SU-DHL-6 (cell line): ENCODE measurements at regions not wholly inside any gene's neighbourhood (a gene's known extent, or its start where the extent isn't known, plus 50 kb on each side); places are given as distances from the start of the nearest gene placed in this dataset.

Experiments
- H2AFZ ChIP-seq: fragments of 200-600 bp; sonication (generic); 2 replicates; pipeline ENCODE4 v1.6.1; 2014; ENCODE audit warnings: low read depth, mild to moderate bottlenecking, moderate library complexity, mixed read lengths, antibody characterized with exemption, low read length; ENCODE audit not compliant: severe bottlenecking
- H3F3A ChIP-seq: fragments of 200-600 bp; shearing (Covaris generic); 2 replicates; pipeline ENCODE4 v1.6.0; 2016; ENCODE audit warnings: antibody characterized with exemption, mild to moderate bottlenecking; ENCODE audit not compliant: insufficient read depth
- H3K27ac ChIP-seq: fragments of 200-600 bp; sonication (generic); 2 replicates; pipeline ENCODE4 v1.5.1; 2016; ENCODE audit warnings: low read depth, mild to moderate bottlenecking, low read length, moderate library complexity, mixed read lengths
- H3K27me3 ChIP-seq: fragments of 200-600 bp; sonication (generic), shearing (Covaris generic); 2 replicates; pipeline ENCODE4 v1.6.0; 2014; ENCODE audit warnings: mild to moderate bottlenecking, low read length
- H3K36me3 ChIP-seq: fragments of 200-600 bp; sonication (generic); 2 replicates; pipeline ENCODE4 v1.6.1; 2014; ENCODE audit warnings: mild to moderate bottlenecking, low read length, mixed read lengths
- H3K4me2 ChIP-seq: fragments of 300-600, 200-600 bp; shearing (Covaris generic), sonication (generic); 2 replicates; pipeline ENCODE4 v1.6.0; 2014; ENCODE audit warnings: low read length, low read depth, mild to moderate bottlenecking; ENCODE audit not compliant: poor library complexity, severe bottlenecking
- H3K4me3 ChIP-seq: fragments of 200-600 bp; sonication (generic); 2 replicates; pipeline ENCODE4 v1.5.1; 2014; ENCODE audit warnings: antibody characterized with exemption, low read length, mild to moderate bottlenecking, mixed read lengths; ENCODE audit not compliant: insufficient read depth, poor library complexity, severe bottlenecking
- H3K79me2 ChIP-seq: fragments of 200-600 bp; sonication (generic); 2 replicates; pipeline ENCODE4 v1.6.1; 2014; ENCODE audit warnings: mild to moderate bottlenecking, low read length, moderate library complexity; ENCODE audit not compliant: insufficient read depth
- H3K9ac ChIP-seq: fragments of 200-600 bp; sonication (generic); 2 replicates; pipeline ENCODE4 v1.7.0; 2014; ENCODE audit warnings: mild to moderate bottlenecking, low read length
- H3K9me2 ChIP-seq: fragments of 200-600 bp; sonication (generic); replicated peaks from 2 replicates; pipeline ENCODE4 v1.6.1; 2014; ENCODE audit warnings: low read length; ENCODE audit not compliant: insufficient read depth
- H3K9me3 ChIP-seq: fragments of 200-600 bp; sonication (generic); 2 replicates; pipeline ENCODE4 v1.6.1; 2014; ENCODE audit warnings: low read length, mixed read lengths; ENCODE audit not compliant: insufficient read depth
- H4K20me1 ChIP-seq: fragments of 200-600 bp; sonication (generic); 2 replicates; pipeline ENCODE4 v1.6.1; 2014; ENCODE audit warnings: low read depth, mild to moderate bottlenecking, antibody characterized with exemption, low read length, moderate library complexity, mixed read lengths
- EZH2phosphoT487 ChIP-seq: fragments of 200-600 bp; sonication (generic), shearing (Covaris generic); conservative IDR thresholded peaks from 2 replicates; pipeline ENCODE4 v1.6.1; 2018; ENCODE audit warnings: mild to moderate bottlenecking, antibody characterized with exemption, low read length, moderate library complexity, mixed read lengths
- TF ChIP-seq, protein P1 (sequence below): fragments of 200-600 bp; sonication (generic); IDR thresholded peaks from one replicate; pipeline ENCODE4 v1.5.1; 2017; ENCODE audit warnings: antibody characterized with exemption, mild to moderate bottlenecking, low read length, moderate library complexity; ENCODE audit not compliant: insufficient read depth, poor library complexity, severe bottlenecking

DNA sequence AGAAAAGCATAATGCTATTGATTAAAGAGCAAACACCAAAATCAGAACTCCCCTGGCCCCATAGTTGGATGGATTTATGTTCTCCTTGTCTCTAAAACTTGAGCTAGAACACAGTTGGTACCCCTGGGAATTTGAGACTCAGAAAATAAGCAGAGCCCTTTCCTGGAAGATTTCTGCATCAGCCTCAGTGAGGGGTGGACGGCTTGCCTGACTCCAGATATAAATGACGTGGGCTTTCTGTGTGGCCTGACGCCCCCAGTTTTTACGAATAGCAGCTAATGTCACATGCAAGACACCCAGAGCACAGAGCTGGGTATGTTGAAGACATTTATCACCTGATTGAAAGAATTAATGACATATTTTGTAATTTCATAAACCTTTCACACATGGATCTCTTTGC, 130.8 kb downstream of the TRIM29 start:
- Histone ChIP-seq H4K20me1 (no peaks in the 10 kb centered on the region), H3K27me3 (peaks cover 3% of the 10 kb centered on the region; the same call in 1 of the 2 replicates), H3K4me2 (no peak overlapping the region), H2AFZ (no peak overlapping the region), H3K9ac (no peak overlapping the region), H3K79me2 (no peaks in the 10 kb centered on the region), H3K4me3 (no peak overlapping the region), H3K9me2 (no peaks in the 10 kb centered on the region), H3K9me3 (no peaks in the 10 kb centered on the region), H3K27ac (no peak overlapping the region), H3F3A (no peaks in the 10 kb centered on the region), H3K36me3 (no peaks in the 10 kb centered on the region)
- no peak for TF ChIP-seq EZH2phosphoT487
- TF ChIP-seq, protein P1, sequence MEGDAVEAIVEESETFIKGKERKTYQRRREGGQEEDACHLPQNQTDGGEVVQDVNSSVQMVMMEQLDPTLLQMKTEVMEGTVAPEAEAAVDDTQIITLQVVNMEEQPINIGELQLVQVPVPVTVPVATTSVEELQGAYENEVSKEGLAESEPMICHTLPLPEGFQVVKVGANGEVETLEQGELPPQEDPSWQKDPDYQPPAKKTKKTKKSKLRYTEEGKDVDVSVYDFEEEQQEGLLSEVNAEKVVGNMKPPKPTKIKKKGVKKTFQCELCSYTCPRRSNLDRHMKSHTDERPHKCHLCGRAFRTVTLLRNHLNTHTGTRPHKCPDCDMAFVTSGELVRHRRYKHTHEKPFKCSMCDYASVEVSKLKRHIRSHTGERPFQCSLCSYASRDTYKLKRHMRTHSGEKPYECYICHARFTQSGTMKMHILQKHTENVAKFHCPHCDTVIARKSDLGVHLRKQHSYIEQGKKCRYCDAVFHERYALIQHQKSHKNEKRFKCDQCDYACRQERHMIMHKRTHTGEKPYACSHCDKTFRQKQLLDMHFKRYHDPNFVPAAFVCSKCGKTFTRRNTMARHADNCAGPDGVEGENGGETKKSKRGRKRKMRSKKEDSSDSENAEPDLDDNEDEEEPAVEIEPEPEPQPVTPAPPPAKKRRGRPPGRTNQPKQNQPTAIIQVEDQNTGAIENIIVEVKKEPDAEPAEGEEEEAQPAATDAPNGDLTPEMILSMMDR: no peak

DNA sequence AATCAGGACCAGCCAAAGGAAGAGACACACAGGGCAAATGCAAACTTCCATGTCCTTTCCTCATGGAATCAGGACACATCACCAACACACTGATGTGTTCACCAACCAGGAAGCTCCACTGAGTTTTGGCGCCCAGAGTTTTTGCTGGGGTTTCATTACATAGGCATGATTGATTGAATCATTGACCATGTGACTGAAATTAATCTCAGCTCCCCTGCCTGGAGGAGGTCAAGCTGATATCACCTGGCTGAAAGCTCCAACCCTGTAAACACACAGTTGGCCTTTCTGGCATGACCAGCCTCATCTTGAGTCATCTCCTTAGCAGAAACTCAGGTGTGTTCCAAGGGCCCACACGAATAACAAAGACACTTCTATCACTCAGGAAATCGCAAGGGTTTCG, 133.2 kb downstream of the TRIM29 start:
- H3K27ac ChIP-seq: no peak overlapping the region
- no peaks in the 10 kb centered on the region for H3K36me3 ChIP-seq
- no peak overlapping the region for H3K9ac ChIP-seq
- H4K20me1 ChIP-seq: no peaks in the 10 kb centered on the region
- H3K9me2 ChIP-seq: no peaks in the 10 kb centered on the region
- H3K4me3 ChIP-seq: no peak overlapping the region
- no peaks in the 10 kb centered on the region for H3K79me2 ChIP-seq
- no peaks in the 10 kb centered on the region for H3K9me3 ChIP-seq
- peaks cover 3% of the 10 kb centered on the region; the same call in 1 of the 2 replicates for H3K27me3 ChIP-seq
- no peak overlapping the region for H2AFZ ChIP-seq
- no peaks in the 10 kb centered on the region for H3F3A ChIP-seq
- H3K4me2 ChIP-seq: no peak overlapping the region
- TF ChIP-seq, protein P1: no peak
- TF ChIP-seq EZH2phosphoT487: no peak

DNA sequence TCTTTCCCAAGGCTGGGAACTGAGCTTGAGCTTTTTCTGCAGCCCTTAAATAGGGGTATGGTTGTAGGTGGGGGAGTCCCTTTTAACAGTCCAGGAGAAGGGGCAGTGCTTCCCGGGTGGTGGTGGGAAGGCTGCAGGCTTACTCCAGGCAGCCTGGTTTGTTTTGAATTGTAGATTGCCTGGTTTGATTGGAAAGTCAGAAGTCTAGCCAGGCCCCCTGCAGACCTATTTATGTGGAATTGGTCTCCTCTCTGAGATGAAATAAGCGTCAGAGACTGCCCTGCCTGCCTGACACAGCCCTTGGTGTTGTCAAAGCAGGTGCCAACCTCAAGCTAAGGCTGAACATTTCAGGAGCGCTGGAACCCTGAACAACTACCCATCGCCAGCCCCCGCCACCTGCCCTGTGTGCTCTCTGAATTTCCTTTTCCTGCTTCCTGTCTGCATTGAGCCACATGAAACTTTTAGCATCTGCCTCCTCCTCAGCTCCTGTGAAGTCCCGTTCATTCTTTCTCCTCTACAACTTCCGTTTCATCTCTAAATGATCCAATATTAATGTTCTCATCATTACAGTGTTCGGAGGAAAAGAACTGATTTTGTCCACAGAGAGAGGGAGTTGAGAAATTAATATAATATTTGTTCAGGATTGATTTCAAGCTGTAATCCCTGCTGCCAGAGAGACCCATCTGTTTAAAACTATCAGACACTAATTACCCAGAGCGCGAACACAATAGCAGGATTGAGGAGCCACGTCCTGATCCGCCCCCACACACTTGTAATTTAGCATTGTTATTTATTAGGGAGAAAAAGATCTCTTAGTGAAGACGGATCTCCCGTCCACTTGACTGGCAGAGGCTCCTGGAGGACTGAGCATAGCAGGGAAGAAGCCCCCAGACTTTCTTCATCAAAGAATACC, 136.5 kb downstream of the TRIM29 start:
- H3K79me2 ChIP-seq: no peaks in the 10 kb centered on the region
- H2AFZ ChIP-seq: no peak overlapping the region
- no peak overlapping the region for H3K27ac ChIP-seq
- no peaks in the 10 kb centered on the region for H3K36me3 ChIP-seq
- H3K4me2 ChIP-seq: no peak overlapping the region
- H3K9me2 ChIP-seq: no peaks in the 10 kb centered on the region
- no peaks in the 10 kb centered on the region for H3K27me3 ChIP-seq
- no peak overlapping the region for H3K9ac ChIP-seq
- no peak overlapping the region for H3K4me3 ChIP-seq
- no peaks in the 10 kb centered on the region for H4K20me1 ChIP-seq
- no peaks in the 10 kb centered on the region for H3K9me3 ChIP-seq
- no peak for TF ChIP-seq EZH2phosphoT487
- TF ChIP-seq, protein P1: no peak
- H3F3A ChIP-seq: no peaks in the 10 kb centered on the region
